Vagina (tissue), 2 donors: ENCODE measurements at regions not wholly inside any gene's neighbourhood (a gene's known extent, or its start where the extent isn't known, plus 50 kb on each side); places are given as distances from the start of the nearest gene placed in this dataset.

ENCODE experiments used
- DNase-seq, 2 donors: peaks; one replicate each; pipeline ENCODE4 v3.0.0-alpha.2; 2017; ENCODE audit errors: extremely low spot score in 2 of 2
- H3K27ac ChIP-seq: fragments of 200-600 bp; sonication (generic); one replicate; pipeline ENCODE4 v1.5.1; 2019
- H3K27me3 ChIP-seq: fragments of 200-600 bp; sonication (generic); one replicate; pipeline ENCODE4 v1.5.1; 2019
- H3K36me3 ChIP-seq, 2 donors: fragments of 200-600 bp; sonication (generic); one replicate each; pipeline ENCODE4 v1.5.1; 2017 to 2019
- H3K4me1 ChIP-seq: fragments of 200-600 bp; sonication (generic); one replicate; pipeline ENCODE4 v1.5.1; 2019
- H3K4me3 ChIP-seq, 2 donors: fragments of 200-600 bp; sonication (generic); 1 replicate in 1 of 2; 2 replicates in 1 of 2; pipeline ENCODE4 v1.5.1; 2016 to 2019
- H3K9me3 ChIP-seq: fragments of 200-600 bp; sonication (generic); one replicate; pipeline ENCODE4 v1.5.1; 2019
- CTCF ChIP-seq, 3 experiments: fragments of 450-650 bp in 2 of 3; fragments of 200-600 bp in 1 of 3; sonication (generic) in 1 of 3; IDR thresholded peaks; one replicate each; pipeline ENCODE4 v1.5.1; 2017 to 2019; ENCODE audit warnings: antibody characterized with exemption in 3 of 3, mild to moderate bottlenecking in 2 of 3, moderate library complexity in 2 of 3
- POLR2A ChIP-seq, 2 donors: fragments of 450-650 bp; IDR thresholded peaks; one replicate each; pipeline ENCODE4 v1.6.1; 2017; ENCODE audit warnings: antibody characterized with exemption in 2 of 2, mild to moderate bottlenecking in 2 of 2, moderate library complexity in 2 of 2
- POLR2AphosphoS5 ChIP-seq, 2 donors: sonication (generic); formaldehyde crosslinking; IDR thresholded peaks; one replicate each; pipeline ENCODE4 v1.9.0; 2017; ENCODE audit warnings: antibody characterized with exemption in 2 of 2, mild to moderate bottlenecking in 2 of 2, low read depth in 1 of 2; ENCODE audit not compliant: insufficient read depth in 1 of 2
- intact Hi-C: fragments of 100-400 bp; cut with DNase I; formaldehyde crosslinking; loops from one replicate; pipeline ENCODE4 v1.15.1; 2023

- Histone ChIP-seq H3K27ac (no peak overlapping the region), H3K27me3 (no peaks in the 10 kb centered on the region), H3K9me3 (no peaks in the 10 kb centered on the region), H3K4me3 (no peak overlapping the region), H3K36me3 (no peaks in the 10 kb centered on the region), H3K4me1 (no peaks in the 10 kb centered on the region)
- DNase-seq, result no peak
- TF ChIP-seq CTCF (IDR thresholded peaks at IDR 0.05) (no peak), POLR2AphosphoS5 (IDR thresholded peaks at IDR 0.05; ENCODE audit: insufficient read depth in 1 of 2, low read depth in 1 of 2) (no peak), POLR2A (IDR thresholded peaks at IDR 0.05) (no peak)
- intact Hi-C loops, result no loop called here
Measured at GRCh38 chr15:97061392-97061791, 730.9 kb downstream of the NR2F2 start.

- Histone ChIP-seq H3K27me3 (no peaks in the 10 kb centered on the region), H3K4me3 (no peak overlapping the region), H3K4me1 (no peaks in the 10 kb centered on the region), H3K27ac (no peak overlapping the region), H3K9me3 (no peaks in the 10 kb centered on the region), H3K36me3 (no peaks in the 10 kb centered on the region)
- intact Hi-C loops, result no loop called here
- DNase-seq, result no peak
- TF ChIP-seq POLR2A (IDR thresholded peaks at IDR 0.05), result no peak
- no peak for TF ChIP-seq CTCF (IDR thresholded peaks at IDR 0.05)
- no peak for TF ChIP-seq POLR2AphosphoS5 (IDR thresholded peaks at IDR 0.05; ENCODE audit: insufficient read depth in 1 of 2, low read depth in 1 of 2)
Measured at GRCh38 chr15:97071668-97072067, 741.2 kb downstream of the NR2F2 start.

- intact Hi-C loops, result no loop called here
- Histone ChIP-seq H3K9me3 (no peaks in the 10 kb centered on the region), H3K4me3 (no peak overlapping the region), H3K4me1 (no peaks in the 10 kb centered on the region), H3K36me3 (no peaks in the 10 kb centered on the region), H3K27ac (no peak overlapping the region), H3K27me3 (no peaks in the 10 kb centered on the region)
- TF ChIP-seq POLR2AphosphoS5 (IDR thresholded peaks at IDR 0.05; ENCODE audit: insufficient read depth in 1 of 2, low read depth in 1 of 2), result no peak
- no peak for TF ChIP-seq CTCF (IDR thresholded peaks at IDR 0.05)
- no peak for TF ChIP-seq POLR2A (IDR thresholded peaks at IDR 0.05)
- DNase-seq, result no peak
Measured at GRCh38 chr15:97072545-97072944, 742.0 kb downstream of the NR2F2 start.

GRCh38 chr15:97076011-97076410, 745.5 kb downstream of the NR2F2 start:
- Histone ChIP-seq H3K4me3 (no peak overlapping the region), H3K27ac (no peak overlapping the region), H3K9me3 (no peaks in the 10 kb centered on the region), H3K27me3 (no peaks in the 10 kb centered on the region), H3K36me3 (no peaks in the 10 kb centered on the region), H3K4me1 (no peaks in the 10 kb centered on the region)
- TF ChIP-seq CTCF (IDR thresholded peaks at IDR 0.05), result no peak
- intact Hi-C loops, result no loop called here
- no peak for DNase-seq

DNA sequence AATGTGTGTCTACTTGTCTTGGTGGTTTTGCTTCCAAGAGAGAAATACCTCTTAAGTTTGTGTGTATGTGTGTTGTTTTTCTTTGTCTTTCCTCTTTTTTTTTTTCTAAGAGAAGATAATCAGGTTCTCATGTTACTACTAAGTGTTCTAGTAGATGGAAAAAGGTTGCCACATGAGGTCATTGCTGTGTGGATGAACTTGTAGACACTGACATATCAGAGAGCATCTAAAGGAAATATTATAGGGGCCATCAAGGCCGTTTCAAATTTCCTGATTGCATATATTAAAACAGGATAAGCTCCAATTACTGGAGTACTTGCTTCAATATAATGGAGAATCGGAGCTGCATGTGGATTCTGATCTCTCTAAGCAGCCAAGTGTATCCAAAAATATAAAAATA, 747.5 kb downstream of the NR2F2 start:
- no peak for TF ChIP-seq CTCF (IDR thresholded peaks at IDR 0.05)
- no peak for TF ChIP-seq POLR2AphosphoS5 (IDR thresholded peaks at IDR 0.05; ENCODE audit: insufficient read depth in 1 of 2, low read depth in 1 of 2)
- no peak for TF ChIP-seq POLR2A (IDR thresholded peaks at IDR 0.05)
- DNase-seq, result no peak
- intact Hi-C loops, result no loop called here

More for the DNA sequence above, 747.5 kb downstream of the NR2F2 start:
- Histone ChIP-seq H3K4me3 (no peak overlapping the region), H3K27me3 (no peaks in the 10 kb centered on the region), H3K27ac (no peak overlapping the region), H3K9me3 (no peaks in the 10 kb centered on the region), H3K4me1 (no peaks in the 10 kb centered on the region), H3K36me3 (no peaks in the 10 kb centered on the region)
